RWPE1 (cell line): ENCODE measurements at regions not wholly inside any gene's neighbourhood (a gene's known extent, or its start where the extent isn't known, plus 50 kb on each side); places are given as distances from the start of the nearest gene placed in this dataset.

ENCODE experiments used
- CTCF ChIA-PET: fragments of 350-600 bp; sonication (Branson Sonifier 250); formaldehyde crosslinking; extraction: SDS; loops from one replicate; lab custom pipeline; 2021; lab: Yijun Ruan, JAX
- POLR2A ChIA-PET: fragments of 400-600 bp; formaldehyde crosslinking; extraction: SDS; loops from one replicate; lab custom pipeline; 2020; ENCODE audit warnings: antibody characterized with exemption; ENCODE audit not compliant: low non-redundant PET; lab: Yijun Ruan, JAX
- DNase-seq: peaks from one replicate; pipeline ENCODE4 v3.0.0; 2012; ENCODE audit warnings: low spot score
- H3K27ac ChIP-seq: fragments of 450-650 bp; 2 replicates; pipeline ENCODE4 v1.5.1; 2017
- TF ChIP-seq, protein P1 (sequence below): fragments of 450-650 bp; conservative IDR thresholded peaks from 2 replicates; pipeline ENCODE4 v1.5.1; 2017; ENCODE audit warnings: low read depth, mild to moderate bottlenecking

- ChIA-PET CTCF (no interaction called here), POLR2A (no interaction called here)
- TF ChIP-seq, protein P1, sequence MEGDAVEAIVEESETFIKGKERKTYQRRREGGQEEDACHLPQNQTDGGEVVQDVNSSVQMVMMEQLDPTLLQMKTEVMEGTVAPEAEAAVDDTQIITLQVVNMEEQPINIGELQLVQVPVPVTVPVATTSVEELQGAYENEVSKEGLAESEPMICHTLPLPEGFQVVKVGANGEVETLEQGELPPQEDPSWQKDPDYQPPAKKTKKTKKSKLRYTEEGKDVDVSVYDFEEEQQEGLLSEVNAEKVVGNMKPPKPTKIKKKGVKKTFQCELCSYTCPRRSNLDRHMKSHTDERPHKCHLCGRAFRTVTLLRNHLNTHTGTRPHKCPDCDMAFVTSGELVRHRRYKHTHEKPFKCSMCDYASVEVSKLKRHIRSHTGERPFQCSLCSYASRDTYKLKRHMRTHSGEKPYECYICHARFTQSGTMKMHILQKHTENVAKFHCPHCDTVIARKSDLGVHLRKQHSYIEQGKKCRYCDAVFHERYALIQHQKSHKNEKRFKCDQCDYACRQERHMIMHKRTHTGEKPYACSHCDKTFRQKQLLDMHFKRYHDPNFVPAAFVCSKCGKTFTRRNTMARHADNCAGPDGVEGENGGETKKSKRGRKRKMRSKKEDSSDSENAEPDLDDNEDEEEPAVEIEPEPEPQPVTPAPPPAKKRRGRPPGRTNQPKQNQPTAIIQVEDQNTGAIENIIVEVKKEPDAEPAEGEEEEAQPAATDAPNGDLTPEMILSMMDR: no peak
- no peak overlapping the region for H3K27ac ChIP-seq
- no peak for DNase-seq
These were observed 203.0 kb downstream of the CENPC start for GRCh38 chr4:67342291-67342690.

DNA sequence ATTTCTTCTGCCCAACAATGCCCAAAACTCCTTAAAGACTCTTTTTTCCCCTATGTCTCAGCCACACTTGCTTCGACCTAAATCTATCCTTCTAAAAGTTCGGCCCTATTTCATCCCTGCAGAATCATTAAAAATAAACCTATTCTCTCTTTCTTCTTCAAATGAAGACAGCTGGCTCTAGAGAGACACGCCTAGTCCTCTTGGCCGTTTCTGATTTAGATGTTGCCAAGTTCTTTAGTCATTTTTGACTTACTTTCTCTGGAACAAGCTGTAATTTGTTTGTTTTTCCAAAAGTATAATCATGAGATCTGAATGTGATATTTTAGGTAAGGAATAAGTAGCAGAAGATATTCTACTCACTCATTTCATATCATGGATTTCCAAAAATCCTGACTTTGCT lies 211.6 kb downstream of the CENPC start:
- no peak overlapping the region for H3K27ac ChIP-seq
- TF ChIP-seq, protein P1: no peak
- CTCF ChIA-PET: no interaction called here
- POLR2A ChIA-PET: no interaction called here
- DNase-seq: no peak

DNA sequence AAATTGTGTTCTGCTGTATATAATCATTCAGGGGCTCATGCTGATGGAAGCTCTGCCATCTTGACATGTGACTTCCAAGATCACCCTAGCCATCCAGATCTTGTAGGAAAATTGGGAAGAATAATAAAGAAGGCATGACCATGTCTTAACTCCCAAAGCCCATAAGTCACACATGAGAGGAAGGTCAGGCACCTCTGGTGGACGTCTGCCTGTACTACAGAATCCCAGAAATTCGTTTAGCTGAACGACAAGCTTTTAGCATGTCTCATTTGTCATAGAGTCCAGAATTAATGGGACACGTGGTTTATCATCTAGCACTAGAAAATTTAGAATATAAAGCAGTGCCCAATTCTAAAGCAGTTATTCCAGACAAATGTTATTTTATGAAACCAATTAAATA lies 212.7 kb downstream of the CENPC start:
- DNase-seq: peak; percentile 15
- CTCF ChIA-PET: interaction anchor here (0.5 to 0.8 kb wide), 3 partner anchors 13 to 57 kb away, joined by 3 read pairs; no protein-coding TSS in a partner anchor
- TF ChIP-seq, protein P1: no peak; the same call in 1 of the 2 replicates
- POLR2A ChIA-PET: no interaction called here
- H3K27ac ChIP-seq: no peak overlapping the region

GRCh38 chr4:67328393-67328792 lies 216.9 kb downstream of the CENPC start:
- no peak for DNase-seq
- TF ChIP-seq, protein P1: no peak
- CTCF ChIA-PET: interaction anchor here (0.7 to 2.4 kb wide), 2 partner anchors 241 to 1671 kb away, joined by 3 to 8 read pairs; no protein-coding TSS in a partner anchor
- POLR2A ChIA-PET: no interaction called here
- no peak overlapping the region for H3K27ac ChIP-seq

GRCh38 chr4:67328018-67328278 lies 217.4 kb downstream of the CENPC start:
- DNase-seq: no peak
- ChIA-PET POLR2A (no interaction called here), CTCF (interaction anchor here (2.4 kb wide), 1 partner anchor 240 kb away, joined by 8 read pairs; no protein-coding TSS in a partner anchor)
- H3K27ac ChIP-seq: no peak overlapping the region
- TF ChIP-seq, protein P1: no peak

- DNase-seq: peak; percentile 79
- ChIA-PET CTCF (interaction anchor here (0.6 to 2.4 kb wide), 10 partner anchors 9 to 769 kb away, joined by 3 to 9 read pairs (median 6); no protein-coding TSS in a partner anchor), POLR2A (no interaction called here)
- H3K27ac ChIP-seq: no peak overlapping the region
- TF ChIP-seq, protein P1: peak; percentile 88
These were observed 217.9 kb downstream of the CENPC start for GRCh38 chr4:67327245-67328017.
